Mesendoderm (in vitro differentiated cells): ENCODE measurements at regions not wholly inside any gene's neighbourhood (a gene's known extent, or its start where the extent isn't known, plus 50 kb on each side); places are given as distances from the start of the nearest gene placed in this dataset.

ENCODE experiments used
- DNase-seq: peaks from one replicate; pipeline ENCODE4 v3.0.0; 2013
- H2AK5ac ChIP-seq: 2 replicates; pipeline ENCODE4 v1.6.1; 2013; ENCODE audit warnings: low read length, inconsistent platforms
- H2BK120ac ChIP-seq: 2 replicates; pipeline ENCODE4 v1.6.1; 2013; ENCODE audit warnings: low read depth, mild to moderate bottlenecking, low read length, moderate library complexity, mixed read lengths
- H2BK15ac ChIP-seq: replicated peaks from 2 replicates; pipeline ENCODE4 v1.6.1; 2013; ENCODE audit warnings: low read depth, mild to moderate bottlenecking, moderate library complexity
- H2BK5ac ChIP-seq: 2 replicates; pipeline ENCODE4 v1.6.1; 2013; ENCODE audit warnings: low read length, inconsistent platforms
- H3K18ac ChIP-seq: 2 replicates; pipeline ENCODE4 v1.6.1; 2013; ENCODE audit warnings: mild to moderate bottlenecking, low read length, mixed read lengths
- H3K23ac ChIP-seq: one replicate; pipeline ENCODE4 v1.6.1; 2013; ENCODE audit warnings: low read length
- H3K27ac ChIP-seq: 2 replicates; pipeline ENCODE4 v1.5.1; 2013; ENCODE audit warnings: low read depth, mild to moderate bottlenecking, inconsistent platforms, low read length, moderate library complexity
- H3K27me3 ChIP-seq: 2 replicates; pipeline ENCODE4 v1.6.1; 2013; ENCODE audit warnings: low read length, control low read depth, mild to moderate bottlenecking, inconsistent platforms; ENCODE audit not compliant: insufficient read depth, poor library complexity
- H3K36me3 ChIP-seq: 2 replicates; pipeline ENCODE4 v1.6.1; 2013; ENCODE audit warnings: low read length, inconsistent platforms; ENCODE audit not compliant: control insufficient read depth, insufficient read depth
- H3K4ac ChIP-seq: one replicate; pipeline ENCODE4 v1.6.1; 2013; ENCODE audit warnings: low read depth, mild to moderate bottlenecking, low read length, moderate library complexity
- H3K4me1 ChIP-seq: 2 replicates; pipeline ENCODE4 v1.6.1; 2013; ENCODE audit warnings: low read depth, low read length, inconsistent platforms; ENCODE audit not compliant: control insufficient read depth
- H3K4me2 ChIP-seq: 2 replicates; pipeline ENCODE4 v1.6.1; 2013; ENCODE audit warnings: low read length
- H3K4me3 ChIP-seq: 2 replicates; pipeline ENCODE4 v1.5.1; 2013; ENCODE audit warnings: mild to moderate bottlenecking, low read length
- H3K56ac ChIP-seq: one replicate; pipeline ENCODE4 v1.6.1; 2013; ENCODE audit warnings: low read length
- H3K79me1 ChIP-seq: 2 replicates; pipeline ENCODE4 v1.6.1; 2013; ENCODE audit warnings: low read length, inconsistent platforms
- H3K79me2 ChIP-seq: 2 replicates; pipeline ENCODE4 v1.6.1; 2013; ENCODE audit warnings: mild to moderate bottlenecking, low read length; ENCODE audit not compliant: control insufficient read depth, insufficient read depth
- H3K9ac ChIP-seq: 2 replicates; pipeline ENCODE4 v1.6.1; 2013; ENCODE audit warnings: low read length, inconsistent platforms
- H4K5ac ChIP-seq: one replicate; pipeline ENCODE4 v1.6.1; 2013; ENCODE audit warnings: low read length
- H4K8ac ChIP-seq: one replicate; pipeline ENCODE4 v1.6.1; 2013; ENCODE audit warnings: low read depth, mild to moderate bottlenecking, control low read depth, low read length, moderate library complexity
- WGBS: extraction: QIAGEN DNeasy Blood & Tissue Kit; methylation state at CpG from one replicate; pipeline ENCODE4 v1.1.7; 2013; ENCODE audit warnings: low lambda C conversion rate, missing lambda C conversion rate; ENCODE audit not compliant: insufficient coverage; ENCODE audit errors: extremely low coverage; 5-methylcytosine and 5-hydroxymethylcytosine counted together

GRCh38 chr18:42583283-42583731 is 532.2 kb downstream of the RIT2 start:
- Histone ChIP-seq H3K18ac (no peak overlapping the region), H4K5ac (no peak overlapping the region), H2AK5ac (no peak overlapping the region), H3K56ac (no peak overlapping the region), H3K4me3 (no peak overlapping the region), H3K36me3 (no peaks in the 10 kb centered on the region), H4K8ac (no peak overlapping the region), H3K23ac (no peak overlapping the region), H3K9ac (no peak overlapping the region), H3K79me2 (no peaks in the 10 kb centered on the region), H3K27me3 (no peaks in the 10 kb centered on the region), H3K79me1 (no peaks in the 10 kb centered on the region), H2BK15ac (no peak overlapping the region), H3K27ac (no peak overlapping the region), H2BK5ac (no peak overlapping the region), H3K4me2 (no peak overlapping the region), H3K4me1 (no peaks in the 10 kb centered on the region), H2BK120ac (no peak overlapping the region), H3K4ac (no peak overlapping the region)
- no CpG with 5 or more reads among the region's 1 CpG for WGBS
- DNase-seq = no peak

DNA sequence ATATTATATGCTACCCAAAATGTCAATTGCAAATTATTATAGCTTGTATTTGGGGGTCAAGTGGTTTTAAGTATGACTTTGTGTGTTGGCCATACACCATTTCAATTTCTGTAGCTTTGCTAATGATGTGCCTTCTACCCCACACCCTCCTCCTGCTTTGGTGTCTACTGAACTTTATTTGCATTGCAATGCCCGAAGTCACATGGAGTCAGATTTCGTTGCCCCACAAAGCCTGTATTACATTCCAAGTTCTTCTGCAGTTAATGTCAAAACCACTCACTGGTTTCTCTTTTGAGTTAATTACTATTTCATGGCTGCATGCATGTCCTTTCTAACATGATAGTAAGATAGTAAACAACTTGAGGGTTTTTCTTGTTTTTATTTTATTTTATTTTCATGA is 528.9 kb downstream of the RIT2 start:
- no peaks in the 10 kb centered on the region for H3K4me1 ChIP-seq
- H3K23ac ChIP-seq = no peak overlapping the region
- no peaks in the 10 kb centered on the region for H3K27me3 ChIP-seq
- no CpG with 5 or more reads among the region's 2 CpGs for WGBS
- DNase-seq = no peak
- no peak overlapping the region for H3K9ac ChIP-seq
- H4K5ac ChIP-seq = no peak overlapping the region
- no peak overlapping the region for H2AK5ac ChIP-seq
- H4K8ac ChIP-seq = no peak overlapping the region
- no peak overlapping the region for H3K18ac ChIP-seq
- H3K4me2 ChIP-seq = no peak overlapping the region
- no peak overlapping the region for H3K56ac ChIP-seq
- no peak overlapping the region for H2BK5ac ChIP-seq
- H3K36me3 ChIP-seq = no peaks in the 10 kb centered on the region
- H3K4me3 ChIP-seq = no peak overlapping the region
- H3K27ac ChIP-seq = no peak overlapping the region
- no peaks in the 10 kb centered on the region for H3K79me1 ChIP-seq
- no peak overlapping the region for H2BK15ac ChIP-seq
- no peaks in the 10 kb centered on the region for H3K79me2 ChIP-seq
- H2BK120ac ChIP-seq = no peak overlapping the region
- H3K4ac ChIP-seq = no peak overlapping the region

DNA sequence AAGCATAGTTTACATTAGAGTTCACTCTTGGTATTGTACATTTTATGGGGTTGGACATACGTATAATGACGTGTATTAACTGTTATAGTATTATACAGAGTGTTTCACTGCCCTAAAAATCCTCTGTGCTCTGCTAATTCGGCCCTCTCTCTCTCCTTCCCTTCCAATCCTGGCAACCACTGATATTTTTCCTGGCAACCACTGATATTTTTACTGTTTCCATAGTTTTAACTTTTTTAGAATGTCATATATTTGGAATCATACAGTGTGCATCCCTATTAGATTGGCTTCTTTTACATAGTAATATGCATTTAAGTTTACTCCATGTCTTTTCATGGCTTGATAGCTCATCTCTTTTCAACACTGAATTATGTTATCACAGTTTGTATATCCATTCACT is 526.7 kb downstream of the RIT2 start:
- Histone ChIP-seq H3K27ac (no peak overlapping the region), H3K4ac (no peak overlapping the region), H3K27me3 (no peaks in the 10 kb centered on the region), H3K4me3 (no peak overlapping the region), H3K56ac (no peak overlapping the region), H3K79me1 (no peaks in the 10 kb centered on the region), H4K8ac (no peak overlapping the region), H2BK5ac (no peak overlapping the region), H3K23ac (no peak overlapping the region), H3K9ac (no peak overlapping the region), H2BK120ac (no peak overlapping the region), H3K36me3 (no peaks in the 10 kb centered on the region), H2AK5ac (no peak overlapping the region), H4K5ac (no peak overlapping the region), H2BK15ac (no peak overlapping the region), H3K79me2 (no peaks in the 10 kb centered on the region), H3K18ac (no peak overlapping the region), H3K4me2 (no peak overlapping the region), H3K4me1 (no peaks in the 10 kb centered on the region)
- WGBS = no CpG with 5 or more reads among the region's 3 CpGs
- no peak for DNase-seq

DNA sequence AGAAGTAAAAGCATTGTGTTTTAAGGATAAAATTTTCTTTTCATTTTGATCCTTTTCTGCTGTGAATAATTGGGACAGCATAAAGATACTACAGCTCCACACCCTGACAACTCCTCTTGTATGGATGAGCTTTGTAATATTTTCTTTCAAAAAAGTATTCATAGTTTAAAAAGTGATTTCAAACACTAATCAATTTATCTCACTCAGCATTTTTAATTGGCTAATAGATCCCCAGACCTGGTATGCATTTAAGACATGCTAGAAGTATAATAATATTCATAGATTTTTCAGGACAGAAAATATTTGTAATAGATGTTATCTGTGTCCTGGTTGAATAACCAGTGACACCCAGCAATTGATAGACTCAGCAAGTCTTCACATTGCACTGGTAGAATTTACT is 510.7 kb downstream of the RIT2 start:
- Histone ChIP-seq H3K18ac (no peak overlapping the region), H2AK5ac (no peak overlapping the region), H3K4me1 (no peaks in the 10 kb centered on the region), H2BK15ac (no peak overlapping the region), H3K36me3 (no peaks in the 10 kb centered on the region), H3K23ac (no peak overlapping the region), H4K5ac (no peak overlapping the region), H3K4me3 (no peak overlapping the region), H2BK120ac (no peak overlapping the region), H3K27ac (no peak overlapping the region), H3K4ac (no peak overlapping the region), H3K4me2 (no peak overlapping the region), H4K8ac (no peak overlapping the region), H3K9ac (no peak overlapping the region), H3K27me3 (no peaks in the 10 kb centered on the region), H2BK5ac (no peak overlapping the region), H3K79me1 (no peaks in the 10 kb centered on the region), H3K56ac (no peak overlapping the region), H3K79me2 (no peaks in the 10 kb centered on the region)
- DNase-seq = no peak

DNA sequence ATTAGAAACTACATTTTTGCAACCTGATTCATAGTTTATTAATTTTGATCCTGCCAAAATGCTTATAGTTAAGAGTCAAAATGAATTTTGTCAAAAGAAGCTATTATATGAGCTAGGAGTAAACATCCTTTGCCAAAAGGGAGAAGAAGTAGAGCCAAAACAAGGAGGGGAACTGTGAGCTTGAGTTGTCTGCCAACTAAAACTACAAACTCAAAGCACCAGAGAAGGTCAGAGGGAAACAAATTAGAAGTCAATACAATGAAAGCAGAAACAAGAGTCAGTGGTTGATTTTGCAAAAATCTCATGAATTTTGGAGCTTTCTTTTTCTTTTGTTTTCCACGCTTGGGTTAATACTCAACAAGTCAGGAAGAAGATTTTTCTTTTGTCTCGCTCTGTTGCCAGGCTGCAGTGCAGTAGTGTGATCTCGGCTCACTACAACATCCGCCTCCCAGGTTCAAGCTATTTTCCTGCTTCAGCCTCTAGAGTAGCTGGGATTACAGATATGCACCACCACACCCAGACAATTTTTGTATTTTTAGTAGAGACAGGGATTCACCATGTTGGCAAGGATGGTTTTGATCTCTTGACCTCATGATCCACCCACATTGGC is 508.5 kb downstream of the RIT2 start:
- Histone ChIP-seq H3K4me1 (no peaks in the 10 kb centered on the region), H3K36me3 (no peaks in the 10 kb centered on the region), H3K9ac (no peak overlapping the region), H3K79me1 (no peaks in the 10 kb centered on the region), H4K8ac (no peak overlapping the region), H3K56ac (no peak overlapping the region), H3K4ac (no peak overlapping the region), H3K18ac (no peak overlapping the region), H4K5ac (no peak overlapping the region), H2BK120ac (no peak overlapping the region), H3K23ac (no peak overlapping the region), H2BK15ac (no peak overlapping the region), H3K4me3 (no peak overlapping the region), H2AK5ac (no peak overlapping the region), H3K27me3 (no peaks in the 10 kb centered on the region), H3K79me2 (no peaks in the 10 kb centered on the region), H2BK5ac (no peak overlapping the region), H3K4me2 (no peak overlapping the region), H3K27ac (no peak overlapping the region)
- no peak for DNase-seq
- no CpG with 5 or more reads among the region's 4 CpGs for WGBS

GRCh38 chr18:42611134-42611533 is 504.4 kb downstream of the RIT2 start:
- Histone ChIP-seq H3K79me2 (no peaks in the 10 kb centered on the region), H3K56ac (no peak overlapping the region), H3K79me1 (no peaks in the 10 kb centered on the region), H3K4me3 (no peak overlapping the region), H3K27me3 (no peaks in the 10 kb centered on the region), H4K8ac (no peak overlapping the region), H3K9ac (no peak overlapping the region), H3K23ac (no peak overlapping the region), H3K4ac (no peak overlapping the region), H2BK5ac (no peak overlapping the region), H3K18ac (no peak overlapping the region), H3K27ac (no peak overlapping the region), H2BK120ac (no peak overlapping the region), H3K36me3 (no peaks in the 10 kb centered on the region), H3K4me2 (no peak overlapping the region), H3K4me1 (no peaks in the 10 kb centered on the region), H4K5ac (no peak overlapping the region), H2BK15ac (no peak overlapping the region), H2AK5ac (no peak overlapping the region)
- WGBS = no CpG with 5 or more reads among the region's 1 CpG
- DNase-seq = no peak
